NCI-H446 treated with DMSO at 0.1 percent for 48 hours (cell line): ENCODE measurements at regions not wholly inside any gene's neighbourhood (a gene's known extent, or its start where the extent isn't known, plus 50 kb on each side); places are given as distances from the start of the nearest gene placed in this dataset.
A peak's percentile ranks its signal among the peaks of the same experiment; 100 is the strongest.
"Not testable (repeated sequence)": the region's sequence is repeated elsewhere in the genome, so short reads cannot be mapped to it uniquely, and the experiment has no call there.

Experiments used
- DNase-seq: peaks from one replicate; lab custom pipeline; 2025; lab: John Stamatoyannopoulos, UW

GRCh38 chr6:12621754-12622153 is 94.8 kb upstream of the PHACTR1 start:
- no peak for DNase-seq

- DNase-seq, result no peak
Measured at GRCh38 chr6:12622566-12622965, 94.0 kb upstream of the PHACTR1 start.

GRCh38 chr6:12624142-12624837 is 92.3 kb upstream of the PHACTR1 start:
- no peak for DNase-seq

- DNase-seq, result no peak
Measured at GRCh38 chr6:12627053-12627452, 89.5 kb upstream of the PHACTR1 start.

GRCh38 chr6:12628327-12628726 is 88.2 kb upstream of the PHACTR1 start:
- DNase-seq, result no peak

GRCh38 chr6:12633746-12634145 is 82.8 kb upstream of the PHACTR1 start:
- not testable (repeated sequence) for DNase-seq

GRCh38 chr6:12635375-12635774 is 81.2 kb upstream of the PHACTR1 start:
- DNase-seq, result no peak

- DNase-seq, result no peak
Measured at GRCh38 chr6:12635813-12636212, 80.8 kb upstream of the PHACTR1 start.

GRCh38 chr6:12636336-12636735 is 80.2 kb upstream of the PHACTR1 start:
- no peak for DNase-seq

GRCh38 chr6:12637960-12638641 is 78.5 kb upstream of the PHACTR1 start:
- DNase-seq, result peak; percentile 32

- no peak for DNase-seq
Measured at GRCh38 chr6:12640438-12640837, 76.1 kb upstream of the PHACTR1 start.

GRCh38 chr6:12641785-12642184 is 74.8 kb upstream of the PHACTR1 start:
- not testable (repeated sequence) for DNase-seq

GRCh38 chr6:12645941-12646340 is 70.6 kb upstream of the PHACTR1 start:
- DNase-seq, result no peak

GRCh38 chr6:12648171-12648570 is 68.4 kb upstream of the PHACTR1 start:
- no peak for DNase-seq

- DNase-seq, result no peak
Measured at GRCh38 chr6:12649325-12649724, 67.2 kb upstream of the PHACTR1 start.

GRCh38 chr6:12653486-12653885 is 63.1 kb upstream of the PHACTR1 start:
- DNase-seq, result peak; percentile 31

GRCh38 chr6:12654107-12654506 is 62.5 kb upstream of the PHACTR1 start:
- no peak for DNase-seq

- no peak for DNase-seq
Measured at GRCh38 chr6:12654514-12654913, 62.1 kb upstream of the PHACTR1 start.

- DNase-seq, result no peak
Measured at GRCh38 chr6:12656906-12657305, 59.7 kb upstream of the PHACTR1 start.

GRCh38 chr6:12657884-12658283 is 58.7 kb upstream of the PHACTR1 start:
- no peak for DNase-seq

- no peak for DNase-seq
Measured at GRCh38 chr6:12661432-12662089, 55.0 kb upstream of the PHACTR1 start.
